HL-60 (cell line): ENCODE measurements at regions not wholly inside any gene's neighbourhood (a gene's known extent, or its start where the extent isn't known, plus 50 kb on each side); places are given as distances from the start of the nearest gene placed in this dataset.

Source experiments
- DNase-seq, 2 experiments: peaks; one replicate each; pipeline ENCODE4 v3.0.0-alpha.2; 2010 to 2020; ENCODE audit warnings: low read depth in 1 of 2, low spot score in 1 of 2
- H3K27ac ChIP-seq: fragments of 250-450 bp; sonication (Bioruptor Pico); replicated peaks from 2 replicates; pipeline ENCODE4 v1.5.1; 2020; ENCODE audit warnings: mild to moderate bottlenecking, moderate library complexity
- H3K27me3 ChIP-seq: fragments of 250-450 bp; sonication (Bioruptor Pico); 2 replicates; pipeline ENCODE4 v1.5.1; 2021; ENCODE audit warnings: mild to moderate bottlenecking, moderate library complexity; ENCODE audit not compliant: insufficient read depth, poor library complexity, severe bottlenecking
- H3K4me3 ChIP-seq: replicated peaks from 2 replicates; pipeline ENCODE4 v1.5.1; 2011; ENCODE audit warnings: mild to moderate bottlenecking, control low read depth, low read length; ENCODE audit not compliant: insufficient read depth
- CTCF ChIP-seq: IDR thresholded peaks from one replicate; pipeline ENCODE4 v1.5.1; 2011; ENCODE audit warnings: low read length, control low read depth, inconsistent platforms; ENCODE audit not compliant: insufficient read depth
- GABPA ChIP-seq: IDR thresholded peaks from 2 replicates; pipeline ENCODE4 v1.6.1; 2012; ENCODE audit warnings: low read depth
- POLR2AphosphoS5 ChIP-seq: IDR thresholded peaks from 2 replicates; pipeline ENCODE4 v1.6.1; 2012; ENCODE audit warnings: low read depth
- REST ChIP-seq: IDR thresholded peaks from 2 replicates; pipeline ENCODE4 v1.6.1; 2012; ENCODE audit warnings: low read depth; ENCODE audit not compliant: insufficient replicate concordance
- SPI1 ChIP-seq: IDR thresholded peaks from 2 replicates; pipeline ENCODE4 v1.6.1; 2012; ENCODE audit warnings: low read depth, mild to moderate bottlenecking, borderline replicate concordance

GRCh38 chr17:14803826-14804225, 461.3 kb downstream of the PMP22 start:
- no peak for DNase-seq
- Histone ChIP-seq H3K4me3 (no peak overlapping the region), H3K27ac (no peak overlapping the region), H3K27me3 (no peaks in the 10 kb centered on the region)
- no peak for TF ChIP-seq REST
- TF ChIP-seq CTCF: no peak
- no peak for TF ChIP-seq GABPA
- no peak for TF ChIP-seq POLR2AphosphoS5
- TF ChIP-seq SPI1: no peak

GRCh38 chr17:14797801-14798200, 467.3 kb downstream of the PMP22 start:
- H3K4me3 ChIP-seq: no peak overlapping the region
- DNase-seq: no peak
- TF ChIP-seq CTCF (no peak), GABPA (no peak), REST (no peak), SPI1 (no peak), POLR2AphosphoS5 (no peak)
- H3K27ac ChIP-seq: no peak overlapping the region
- no peaks in the 10 kb centered on the region for H3K27me3 ChIP-seq

- H3K27ac ChIP-seq: no peak overlapping the region
- H3K4me3 ChIP-seq: no peak overlapping the region
- DNase-seq: no peak
- no peaks in the 10 kb centered on the region for H3K27me3 ChIP-seq
- TF ChIP-seq SPI1 (no peak), CTCF (no peak), POLR2AphosphoS5 (no peak), REST (no peak), GABPA (no peak)
Measured at GRCh38 chr17:14797021-14797420, 468.1 kb downstream of the PMP22 start.
